SK-N-SH (cell line): ENCODE measurements at regions not wholly inside any gene's neighbourhood (a gene's known extent, or its start where the extent isn't known, plus 50 kb on each side); places are given as distances from the start of the nearest gene placed in this dataset.

ENCODE experiments used
- TF ChIP-seq, protein P1 (sequence below): fragments of 200-600 bp; sonication (generic); IDR thresholded peaks from 2 replicates; pipeline ENCODE4 v1.6.1; 2017; ENCODE audit warnings: antibody characterized with exemption, mild to moderate bottlenecking, moderate library complexity
- TF ChIP-seq, protein P2 (sequence below): IDR thresholded peaks from 2 replicates; pipeline ENCODE4 v1.4.0; 2012; ENCODE audit warnings: low read depth

DNA sequence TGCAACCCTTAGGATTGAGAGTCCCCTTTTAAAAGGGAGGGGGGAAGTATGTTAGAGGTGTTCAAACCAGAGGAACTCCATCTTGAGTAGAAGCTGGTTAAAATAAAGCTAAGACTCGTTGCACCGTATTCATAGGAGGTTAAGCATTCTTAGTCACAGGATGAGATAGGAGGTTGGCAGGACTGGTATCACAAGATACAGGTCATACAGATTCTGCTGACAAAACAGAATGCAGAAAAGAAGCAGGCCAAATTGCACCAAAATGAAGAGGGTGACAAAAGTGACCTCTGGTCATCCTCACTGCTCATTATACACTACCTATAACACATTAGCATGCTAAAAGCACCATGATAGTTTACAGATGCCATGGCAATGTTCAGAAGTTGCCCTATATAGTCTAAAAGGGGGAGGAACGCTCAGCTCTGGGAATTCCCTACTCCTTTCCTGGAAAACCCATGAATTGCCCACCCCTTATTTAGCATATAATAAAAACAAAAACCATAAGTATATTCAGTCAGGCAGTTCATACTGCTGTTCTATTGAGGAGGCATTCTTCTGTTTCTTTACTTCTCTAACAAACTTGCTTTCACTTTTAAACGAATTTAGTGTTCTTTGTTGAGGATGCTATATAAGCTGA is 192.2 kb upstream of the NDUFV2 start:
- TF ChIP-seq, protein P1, sequence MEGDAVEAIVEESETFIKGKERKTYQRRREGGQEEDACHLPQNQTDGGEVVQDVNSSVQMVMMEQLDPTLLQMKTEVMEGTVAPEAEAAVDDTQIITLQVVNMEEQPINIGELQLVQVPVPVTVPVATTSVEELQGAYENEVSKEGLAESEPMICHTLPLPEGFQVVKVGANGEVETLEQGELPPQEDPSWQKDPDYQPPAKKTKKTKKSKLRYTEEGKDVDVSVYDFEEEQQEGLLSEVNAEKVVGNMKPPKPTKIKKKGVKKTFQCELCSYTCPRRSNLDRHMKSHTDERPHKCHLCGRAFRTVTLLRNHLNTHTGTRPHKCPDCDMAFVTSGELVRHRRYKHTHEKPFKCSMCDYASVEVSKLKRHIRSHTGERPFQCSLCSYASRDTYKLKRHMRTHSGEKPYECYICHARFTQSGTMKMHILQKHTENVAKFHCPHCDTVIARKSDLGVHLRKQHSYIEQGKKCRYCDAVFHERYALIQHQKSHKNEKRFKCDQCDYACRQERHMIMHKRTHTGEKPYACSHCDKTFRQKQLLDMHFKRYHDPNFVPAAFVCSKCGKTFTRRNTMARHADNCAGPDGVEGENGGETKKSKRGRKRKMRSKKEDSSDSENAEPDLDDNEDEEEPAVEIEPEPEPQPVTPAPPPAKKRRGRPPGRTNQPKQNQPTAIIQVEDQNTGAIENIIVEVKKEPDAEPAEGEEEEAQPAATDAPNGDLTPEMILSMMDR: no peak
- TF ChIP-seq, protein P2, sequence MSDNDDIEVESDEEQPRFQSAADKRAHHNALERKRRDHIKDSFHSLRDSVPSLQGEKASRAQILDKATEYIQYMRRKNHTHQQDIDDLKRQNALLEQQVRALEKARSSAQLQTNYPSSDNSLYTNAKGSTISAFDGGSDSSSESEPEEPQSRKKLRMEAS: no peak
